WERI-Rb-1 (cell line): ENCODE measurements at regions not wholly inside any gene's neighbourhood (a gene's known extent, or its start where the extent isn't known, plus 50 kb on each side); places are given as distances from the start of the nearest gene placed in this dataset.
"Not testable (repeated sequence)": the region's sequence is repeated elsewhere in the genome, so short reads cannot be mapped to it uniquely, and the experiment has no call there.

ENCODE experiments used
- DNase-seq: peaks from one replicate; pipeline ENCODE4 v3.0.0-alpha.2; 2020
- H3K27ac ChIP-seq: fragments of 250-450 bp; sonication (Bioruptor Pico); 2 replicates; pipeline ENCODE4 v1.5.1; 2020; ENCODE audit warnings: mild to moderate bottlenecking, moderate library complexity
- H3K27me3 ChIP-seq: fragments of 250-450 bp; sonication (Bioruptor Pico); 2 replicates; pipeline ENCODE4 v1.5.1; 2021; ENCODE audit warnings: mild to moderate bottlenecking, low read depth, moderate library complexity; ENCODE audit not compliant: insufficient read depth, severe bottlenecking
- H3K36me3 ChIP-seq: fragments of 250-450 bp; sonication (Bioruptor Pico); 2 replicates; pipeline ENCODE4 v1.5.1; 2020; ENCODE audit warnings: mild to moderate bottlenecking, moderate library complexity
- H3K4me3 ChIP-seq: 2 replicates; pipeline ENCODE4 v1.5.1; 2011; ENCODE audit warnings: low read depth, mild to moderate bottlenecking, control low read depth, low read length
- H3K9me3 ChIP-seq: fragments of 250-450 bp; sonication (Bioruptor Pico); 2 replicates; pipeline ENCODE4 v1.5.1; 2021; ENCODE audit warnings: mild to moderate bottlenecking, moderate library complexity; ENCODE audit not compliant: severe bottlenecking
- TF ChIP-seq, protein P1 (sequence below): IDR thresholded peaks from 2 replicates; pipeline ENCODE4 v1.5.1; 2011; ENCODE audit warnings: low read depth, mild to moderate bottlenecking, control low read depth, inconsistent platforms, low read length

- Histone ChIP-seq H3K4me3 (no peak overlapping the region), H3K9me3 (no peaks in the 10 kb centered on the region), H3K27ac (no peak overlapping the region), H3K36me3 (no peaks in the 10 kb centered on the region), H3K27me3 (no peaks in the 10 kb centered on the region)
- TF ChIP-seq, protein P1, sequence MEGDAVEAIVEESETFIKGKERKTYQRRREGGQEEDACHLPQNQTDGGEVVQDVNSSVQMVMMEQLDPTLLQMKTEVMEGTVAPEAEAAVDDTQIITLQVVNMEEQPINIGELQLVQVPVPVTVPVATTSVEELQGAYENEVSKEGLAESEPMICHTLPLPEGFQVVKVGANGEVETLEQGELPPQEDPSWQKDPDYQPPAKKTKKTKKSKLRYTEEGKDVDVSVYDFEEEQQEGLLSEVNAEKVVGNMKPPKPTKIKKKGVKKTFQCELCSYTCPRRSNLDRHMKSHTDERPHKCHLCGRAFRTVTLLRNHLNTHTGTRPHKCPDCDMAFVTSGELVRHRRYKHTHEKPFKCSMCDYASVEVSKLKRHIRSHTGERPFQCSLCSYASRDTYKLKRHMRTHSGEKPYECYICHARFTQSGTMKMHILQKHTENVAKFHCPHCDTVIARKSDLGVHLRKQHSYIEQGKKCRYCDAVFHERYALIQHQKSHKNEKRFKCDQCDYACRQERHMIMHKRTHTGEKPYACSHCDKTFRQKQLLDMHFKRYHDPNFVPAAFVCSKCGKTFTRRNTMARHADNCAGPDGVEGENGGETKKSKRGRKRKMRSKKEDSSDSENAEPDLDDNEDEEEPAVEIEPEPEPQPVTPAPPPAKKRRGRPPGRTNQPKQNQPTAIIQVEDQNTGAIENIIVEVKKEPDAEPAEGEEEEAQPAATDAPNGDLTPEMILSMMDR, result no peak
- DNase-seq, result peak; percentile 10
Measured at GRCh38 chr3:163391407-163392181, 1686.7 kb downstream of the SI start.

DNA sequence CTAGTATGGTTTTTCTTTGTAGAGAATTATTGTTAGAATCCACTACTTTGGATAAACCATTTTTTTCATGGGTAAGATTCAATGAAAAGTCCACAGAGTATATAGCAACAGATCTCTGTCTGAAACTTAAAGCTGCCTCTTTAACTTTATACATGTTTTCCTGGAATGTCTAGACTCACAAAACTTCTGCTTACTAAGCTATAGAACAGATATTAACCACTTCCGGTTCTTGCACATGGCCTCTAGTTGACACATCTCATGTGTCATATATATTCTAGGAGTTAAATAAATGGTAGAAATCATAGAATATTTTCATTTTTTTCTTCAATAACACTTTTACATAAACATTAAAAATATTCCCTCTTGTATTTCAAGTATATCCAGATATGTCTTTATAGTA, 1693.9 kb downstream of the SI start:
- Histone ChIP-seq H3K27ac (no peak overlapping the region), H3K27me3 (no peaks in the 10 kb centered on the region), H3K36me3 (no peaks in the 10 kb centered on the region), H3K9me3 (no peaks in the 10 kb centered on the region), H3K4me3 (no peak overlapping the region)
- TF ChIP-seq, protein P1, result no peak
- no peak for DNase-seq

- Histone ChIP-seq H3K27ac (no peak overlapping the region), H3K9me3 (no peaks in the 10 kb centered on the region), H3K27me3 (no peaks in the 10 kb centered on the region), H3K36me3 (no peaks in the 10 kb centered on the region), H3K4me3 (no peak overlapping the region)
- no peak for DNase-seq
- TF ChIP-seq, protein P1, result no peak
Measured at GRCh38 chr3:163382183-163382582, 1696.1 kb downstream of the SI start.

- H3K9me3 ChIP-seq, result no peaks in the 10 kb centered on the region
- no peak overlapping the region for H3K4me3 ChIP-seq
- TF ChIP-seq, protein P1, result no peak
- H3K27me3 ChIP-seq, result no peaks in the 10 kb centered on the region
- DNase-seq, result no peak
- no peak overlapping the region for H3K27ac ChIP-seq
- H3K36me3 ChIP-seq, result no peaks in the 10 kb centered on the region
Measured at GRCh38 chr3:163368168-163368567, 1710.1 kb downstream of the SI start.

DNA sequence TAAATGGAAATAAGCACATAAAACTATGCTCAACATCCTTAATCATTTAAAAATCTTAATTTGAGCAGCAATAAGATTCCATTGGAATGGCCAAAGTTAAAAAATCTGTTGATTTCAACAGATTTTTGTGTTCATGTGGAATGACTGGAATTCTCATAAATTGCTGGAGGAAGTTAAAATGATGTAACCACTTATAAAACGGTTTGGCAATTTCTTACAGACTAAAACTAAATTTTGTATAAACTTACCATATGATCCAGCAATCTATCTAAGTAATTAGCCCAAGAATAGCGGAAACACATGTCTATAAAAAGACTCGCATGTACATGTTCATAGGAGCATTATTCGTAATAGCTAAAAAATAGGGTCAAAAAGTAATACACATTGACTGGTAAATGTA, 1713.6 kb downstream of the SI start:
- no peak for DNase-seq
- Histone ChIP-seq H3K27me3 (no peaks in the 10 kb centered on the region), H3K4me3 (no peak overlapping the region), H3K36me3 (no peaks in the 10 kb centered on the region), H3K9me3 (no peaks in the 10 kb centered on the region), H3K27ac (no peak overlapping the region)
- TF ChIP-seq, protein P1, result no peak

- no peaks in the 10 kb centered on the region for H3K9me3 ChIP-seq
- no peak for DNase-seq
- H3K27ac ChIP-seq, result no peak overlapping the region
- TF ChIP-seq, protein P1, result no peak
- no peaks in the 10 kb centered on the region for H3K36me3 ChIP-seq
- H3K4me3 ChIP-seq, result no peak overlapping the region
- H3K27me3 ChIP-seq, result no peaks in the 10 kb centered on the region
Measured at GRCh38 chr3:163362151-163362550, 1716.1 kb downstream of the SI start.

GRCh38 chr3:163361357-163361878, 1716.9 kb downstream of the SI start:
- not testable (repeated sequence) for H3K27me3 ChIP-seq, H3K4me3 ChIP-seq, H3K27ac ChIP-seq, H3K36me3 ChIP-seq, DNase-seq, H3K9me3 ChIP-seq
